NCI-H1417 treated with DMSO at 0.1 percent for 48 hours (cell line): ENCODE measurements at regions not wholly inside any gene's neighbourhood (a gene's known extent, or its start where the extent isn't known, plus 50 kb on each side); places are given as distances from the start of the nearest gene placed in this dataset.
"Not testable (repeated sequence)": the region's sequence is repeated elsewhere in the genome, so short reads cannot be mapped to it uniquely, and the experiment has no call there.

ENCODE experiments used
- DNase-seq: peaks from one replicate; lab custom pipeline; 2025; lab: John Stamatoyannopoulos, UW

DNA sequence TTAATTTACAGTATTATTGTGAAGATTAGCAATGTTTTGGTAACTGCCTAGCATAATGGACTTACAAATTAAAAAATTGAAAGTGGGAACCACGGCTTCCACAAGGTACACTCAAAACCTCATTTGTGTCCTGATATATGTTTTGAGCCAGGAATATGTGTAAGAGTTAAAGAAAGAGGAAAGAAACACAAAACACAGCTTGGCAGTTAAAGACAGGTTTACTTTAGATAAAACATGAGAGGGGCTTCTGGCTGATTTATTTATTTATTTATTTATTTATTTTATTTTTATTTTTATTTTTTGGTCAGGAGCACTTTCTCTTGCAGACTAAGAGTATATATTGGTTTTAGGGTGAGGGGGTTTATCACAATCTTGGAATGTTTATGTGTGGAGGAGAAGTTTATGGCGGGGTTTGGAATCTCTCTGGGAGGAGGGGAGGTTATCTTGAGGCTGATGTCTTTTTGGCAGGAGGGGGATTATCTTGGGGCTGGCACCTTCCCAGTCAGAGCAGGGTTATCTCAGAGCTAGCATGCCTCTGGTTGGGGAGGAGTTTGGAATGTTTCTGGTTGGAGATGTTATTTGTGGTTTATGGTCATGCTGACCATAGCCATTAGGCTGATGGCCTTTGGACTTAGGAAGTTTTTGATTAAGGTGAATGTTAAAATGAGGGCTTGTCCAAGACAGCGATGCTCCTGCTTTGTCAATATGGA lies 436.7 kb downstream of the DAD1 start:
- no peak for DNase-seq

DNA sequence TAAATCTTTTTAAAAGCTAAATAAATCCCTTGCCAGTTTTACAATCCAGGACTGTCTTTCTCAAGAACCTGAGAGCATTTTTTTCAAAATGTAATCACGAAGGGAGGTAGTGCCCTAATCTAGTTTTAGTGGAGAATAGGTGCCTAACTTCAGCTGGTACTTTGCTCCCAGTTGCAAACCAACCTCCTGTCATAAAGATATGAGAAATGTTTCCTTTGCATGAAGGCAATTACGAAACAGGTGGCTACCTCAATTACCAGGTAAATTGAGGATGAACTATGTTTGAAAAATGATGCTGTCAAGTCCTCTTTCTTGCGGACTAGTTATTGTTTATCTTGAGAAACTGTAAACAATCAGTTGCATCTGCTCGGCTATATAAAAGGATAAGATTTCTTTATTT lies 437.9 kb downstream of the DAD1 start:
- no peak for DNase-seq

GRCh38 chr14:22149058-22149457 lies 440.0 kb downstream of the DAD1 start:
- DNase-seq, result no peak

DNA sequence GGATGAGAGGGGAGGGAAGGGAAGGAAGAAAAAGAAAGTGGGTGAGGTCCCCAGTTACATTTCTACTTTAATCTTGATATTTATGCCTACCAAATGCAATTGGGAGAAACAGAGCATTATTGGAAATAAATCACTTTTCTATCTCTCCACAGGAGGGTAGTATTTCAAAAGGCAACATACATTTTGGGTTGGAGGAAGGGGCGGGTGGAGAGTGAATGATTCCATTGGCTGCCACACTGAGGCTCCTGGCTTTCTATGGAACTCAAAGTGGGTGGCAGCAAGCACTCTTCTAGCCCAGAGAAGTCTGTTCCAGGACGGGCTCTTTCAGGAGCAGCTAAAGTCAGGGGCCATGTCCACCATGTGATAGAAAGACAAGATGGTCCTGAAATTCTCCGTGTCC lies 441.3 kb downstream of the DAD1 start:
- DNase-seq, result no peak

DNA sequence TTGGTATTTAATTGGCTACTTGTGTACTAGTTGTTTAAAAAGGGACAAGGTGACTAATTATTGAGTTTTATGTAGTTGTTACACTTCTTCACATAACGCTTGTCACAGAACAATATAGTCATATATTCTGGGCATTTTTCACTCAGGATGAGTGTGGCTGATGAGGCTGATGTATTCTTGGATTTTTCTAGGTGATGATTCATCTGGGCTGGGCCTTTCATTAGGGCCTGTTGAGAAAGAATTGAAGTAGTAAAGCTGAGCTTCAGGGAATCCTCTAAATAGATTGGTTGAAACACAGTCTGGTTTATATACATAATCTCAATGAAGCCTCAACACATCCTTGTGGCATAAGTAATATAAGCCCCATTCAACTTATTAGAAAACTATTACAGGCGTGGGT lies 445.7 kb downstream of the DAD1 start:
- DNase-seq, result no peak

- DNase-seq, result no peak
Measured at GRCh38 chr14:22140633-22141032, 448.4 kb downstream of the DAD1 start.

DNA sequence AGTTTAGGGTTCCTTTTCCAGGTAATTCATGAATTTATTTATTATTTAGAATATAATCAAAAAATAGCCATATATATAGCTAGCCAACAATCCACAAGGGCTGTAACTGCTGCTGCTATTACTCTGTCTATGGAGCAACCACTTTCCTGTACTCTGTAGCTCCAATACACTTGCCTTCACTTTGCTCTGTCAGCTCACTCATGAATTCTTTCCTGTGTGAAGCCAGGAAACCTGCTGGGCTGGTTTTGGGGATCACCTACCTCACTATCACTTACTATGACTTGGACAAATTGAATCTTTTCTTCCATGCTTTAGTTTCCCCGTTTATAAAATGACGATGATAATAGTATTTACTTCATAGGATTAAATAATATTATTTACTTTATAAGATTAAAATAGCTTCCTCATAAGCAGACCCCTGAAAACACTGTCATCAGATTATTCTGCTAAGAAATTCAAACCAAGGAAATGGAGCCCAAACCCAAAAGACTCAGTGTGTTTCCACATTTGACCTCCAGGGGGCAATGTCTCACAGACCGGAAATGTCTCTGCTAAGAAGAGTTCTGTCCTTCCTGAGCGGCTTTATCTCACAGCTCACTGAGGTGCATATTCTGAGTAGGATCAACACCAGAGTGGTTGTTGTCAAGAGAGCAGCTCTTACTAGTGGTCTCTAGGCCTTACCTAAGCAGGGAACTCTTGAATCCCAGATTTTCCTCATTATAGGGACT lies 457.1 kb downstream of the DAD1 start:
- no peak for DNase-seq

DNA sequence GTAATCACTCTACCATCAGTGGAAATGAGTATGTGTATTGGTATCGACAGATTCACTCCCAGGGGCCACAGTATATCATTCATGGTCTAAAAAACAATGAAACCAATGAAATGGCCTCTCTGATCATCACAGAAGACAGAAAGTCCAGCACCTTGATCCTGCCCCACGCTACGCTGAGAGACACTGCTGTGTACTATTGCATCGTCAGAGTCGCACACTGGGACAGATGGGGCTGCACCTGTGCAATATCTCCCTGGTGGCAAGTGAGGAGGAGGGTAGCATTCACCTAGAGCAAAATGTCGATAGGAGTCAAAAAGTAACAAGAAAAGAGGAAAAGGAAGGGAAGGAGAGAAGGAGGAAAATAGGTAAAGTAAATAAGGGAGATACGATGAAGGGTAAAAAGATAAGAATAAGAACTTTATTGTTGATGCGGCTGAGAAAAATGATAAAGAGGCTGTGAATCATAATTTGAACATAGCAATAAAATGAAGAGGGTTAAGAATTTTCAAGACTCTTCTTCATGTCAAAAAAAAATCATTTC lies 450.5 kb upstream of the OR4E1 start:
- DNase-seq, result no peak

DNA sequence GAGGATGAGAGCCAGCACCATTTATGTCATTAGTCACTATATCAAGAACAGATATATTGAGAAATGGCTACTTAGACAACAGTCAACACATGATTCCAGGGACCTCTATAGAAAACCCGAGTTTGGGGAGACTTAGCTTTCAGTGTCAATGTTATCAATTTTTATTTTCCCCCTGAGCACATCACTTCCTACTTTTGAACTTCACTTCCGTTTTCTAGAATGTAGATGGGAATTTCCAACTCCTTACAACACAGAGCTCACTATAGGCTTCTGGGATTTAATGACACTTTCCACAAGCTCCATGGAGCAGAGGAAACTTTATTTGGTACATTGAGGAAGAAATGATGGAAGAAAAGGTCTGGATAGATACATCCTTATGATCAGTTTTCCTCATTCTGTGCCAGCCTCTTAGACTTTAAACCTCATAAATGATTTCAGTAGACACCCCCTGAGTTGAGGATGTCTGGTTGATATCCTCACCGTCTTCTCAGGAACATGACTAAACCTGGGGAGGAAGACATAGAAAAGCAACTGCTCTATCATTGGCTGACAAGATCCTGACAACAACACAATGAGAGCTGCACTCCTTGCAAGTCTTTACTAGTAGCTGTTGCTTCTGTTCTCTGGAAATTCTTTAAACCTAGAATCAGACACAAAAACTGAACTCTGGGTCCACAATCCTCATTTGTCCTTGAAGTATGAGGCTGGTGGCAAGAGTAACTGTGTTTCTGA lies 449.4 kb upstream of the OR4E1 start:
- DNase-seq, result no peak

GRCh38 chr14:22122227-22122818 lies 448.7 kb upstream of the OR4E1 start:
- DNase-seq, result no peak

DNA sequence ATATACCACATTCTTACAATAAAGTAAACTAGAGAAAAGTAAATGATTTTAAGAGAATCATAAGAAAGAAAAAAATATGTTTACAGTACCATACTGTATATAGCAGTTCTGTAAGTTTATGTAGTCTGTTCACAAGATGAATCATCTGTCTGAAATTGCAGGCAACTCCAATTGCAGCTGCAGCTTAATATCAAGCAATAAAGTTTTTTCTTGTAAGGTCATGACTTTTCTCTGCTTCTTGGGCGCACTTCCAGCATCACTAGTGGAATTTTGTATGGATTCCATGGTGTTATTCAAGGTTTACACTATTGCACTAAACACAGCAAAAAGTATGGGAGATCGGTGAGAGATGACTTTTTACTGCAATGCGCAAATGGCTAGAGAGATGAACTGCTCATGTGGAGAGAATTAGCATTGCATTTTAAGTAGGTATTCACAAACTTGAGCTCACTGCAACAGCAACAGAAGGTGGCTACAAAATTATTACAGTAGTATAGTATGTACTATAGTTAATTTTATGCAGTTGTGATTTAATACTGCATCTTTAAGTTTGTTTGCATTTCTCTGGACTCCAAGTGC lies 445.4 kb upstream of the OR4E1 start:
- no peak for DNase-seq

GRCh38 chr14:22113401-22113800 lies 439.8 kb upstream of the OR4E1 start:
- no peak for DNase-seq

DNA sequence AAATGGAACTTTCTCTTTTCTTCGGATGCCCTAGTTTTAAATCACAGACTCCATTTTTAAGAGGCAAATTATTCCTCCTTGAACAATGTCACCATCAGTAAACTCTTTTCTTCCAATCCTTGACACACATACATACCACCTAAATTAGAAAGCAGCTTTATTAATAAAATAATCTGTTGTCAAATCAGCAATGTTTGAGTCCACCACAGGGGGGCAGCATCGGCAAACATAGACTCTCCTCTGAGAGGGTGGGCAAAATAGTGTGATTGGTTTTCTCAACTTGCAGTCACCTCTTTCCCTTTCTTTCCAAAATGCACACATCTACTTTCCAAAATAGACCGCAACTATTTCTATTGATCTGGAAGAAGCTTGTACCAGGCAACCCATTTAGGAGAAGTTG lies 438.4 kb upstream of the OR4E1 start:
- DNase-seq, result no peak

GRCh38 chr14:22107753-22108152 lies 434.1 kb upstream of the OR4E1 start:
- DNase-seq, result no peak

DNA sequence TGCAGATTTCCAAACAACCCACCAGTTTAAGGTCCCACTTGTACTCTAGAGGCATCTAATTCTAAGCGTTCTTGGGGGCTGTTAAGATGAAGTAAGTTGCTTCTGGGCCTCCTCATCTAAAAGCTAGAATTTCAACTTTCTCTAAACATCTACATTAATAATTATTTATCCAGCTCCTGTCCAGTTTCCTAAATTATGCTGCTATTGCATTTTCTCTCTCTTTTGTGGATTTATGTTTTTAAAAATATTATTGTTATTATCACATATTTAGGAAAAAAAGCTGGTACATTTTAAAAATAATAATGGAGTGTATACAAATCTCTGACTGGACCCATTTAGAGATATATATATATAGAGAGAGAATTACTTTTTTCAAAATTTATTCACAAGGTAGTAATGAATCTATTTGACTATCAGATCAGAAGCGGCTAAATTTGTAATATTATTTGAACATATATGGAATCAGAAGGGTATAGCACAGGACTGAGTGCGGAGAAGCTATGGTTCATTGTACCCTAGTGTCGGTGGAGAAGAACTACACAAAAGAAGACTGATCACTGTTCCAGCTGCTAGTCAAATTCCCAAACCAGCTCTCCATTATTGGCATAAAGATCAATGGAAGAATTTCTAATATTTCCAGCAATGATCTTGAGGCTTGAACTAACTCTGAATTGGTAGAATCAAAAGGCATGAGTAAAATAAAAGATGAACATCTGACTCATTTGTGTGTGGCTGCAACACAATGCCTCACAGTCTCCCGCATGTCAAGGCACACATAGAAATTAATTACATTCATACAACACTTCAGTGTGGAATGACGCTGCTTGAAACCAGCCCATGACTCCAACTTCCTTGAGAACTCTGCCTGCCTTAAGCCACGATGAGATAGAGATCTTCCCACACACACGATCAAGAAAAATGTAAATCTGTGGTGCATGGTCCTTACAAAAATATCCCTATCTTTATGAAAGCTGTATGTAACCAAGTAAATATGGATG lies 433.4 kb upstream of the OR4E1 start:
- no peak for DNase-seq

- no peak for DNase-seq
Measured at GRCh38 chr14:22105624-22106006, 432.0 kb upstream of the OR4E1 start.

- no peak for DNase-seq
Measured at GRCh38 chr14:22105006-22105623, 431.5 kb upstream of the OR4E1 start.

DNA sequence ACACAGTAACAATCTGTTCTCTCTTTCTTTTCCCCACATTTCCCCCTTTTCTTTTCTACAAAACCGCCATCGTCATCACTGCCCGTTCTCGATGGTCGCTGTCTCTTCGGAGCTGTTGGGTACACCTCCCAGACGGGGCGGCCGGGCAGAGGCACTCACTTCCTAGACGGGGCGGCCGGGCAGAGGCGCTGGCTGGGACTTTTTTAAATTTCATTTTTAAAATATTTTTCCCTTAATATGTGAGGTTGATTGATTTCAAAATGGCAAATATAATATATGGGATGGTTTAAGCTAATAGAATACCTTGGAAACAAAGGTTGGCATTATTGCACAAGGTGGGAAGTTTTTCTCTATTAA lies 427.1 kb upstream of the OR4E1 start:
- DNase-seq, result not testable (repeated sequence)

GRCh38 chr14:22099942-22100763 lies 426.5 kb upstream of the OR4E1 start:
- DNase-seq, result no peak

- DNase-seq, result no peak
Measured at GRCh38 chr14:22098435-22098834, 424.8 kb upstream of the OR4E1 start.
